ENCODE measurements at regions not wholly inside any gene's neighbourhood (a gene's known extent, or its start where the extent isn't known, plus 50 kb on each side); places are given as distances from the start of the nearest gene placed in this dataset.

- TF ChIP-seq EZH2 (IDR thresholded peaks at IDR 0.05; ENCODE audit: insufficient read depth, poor library complexity, severe bottlenecking) (no peak), EZH2phosphoT487 (IDR thresholded peaks at IDR 0.05; ENCODE audit: insufficient read depth, low read depth) (no peak)
These were observed 527.3 kb downstream of the GABRG1 start for GRCh38 chr4:45596379-45597101.
